SIG-M5 treated with dmso at 0.1 percent for 504 hours (cell line): ENCODE measurements at regions not wholly inside any gene's neighbourhood (a gene's known extent, or its start where the extent isn't known, plus 50 kb on each side); places are given as distances from the start of the nearest gene placed in this dataset.
"Not testable (repeated sequence)": the region's sequence is repeated elsewhere in the genome, so short reads cannot be mapped to it uniquely, and the experiment has no call there.

Experiments
- DNase-seq: peaks from one replicate; lab custom pipeline; 2025; ENCODE audit not compliant: unreplicated experiment; lab: John Stamatoyannopoulos, UW

DNA sequence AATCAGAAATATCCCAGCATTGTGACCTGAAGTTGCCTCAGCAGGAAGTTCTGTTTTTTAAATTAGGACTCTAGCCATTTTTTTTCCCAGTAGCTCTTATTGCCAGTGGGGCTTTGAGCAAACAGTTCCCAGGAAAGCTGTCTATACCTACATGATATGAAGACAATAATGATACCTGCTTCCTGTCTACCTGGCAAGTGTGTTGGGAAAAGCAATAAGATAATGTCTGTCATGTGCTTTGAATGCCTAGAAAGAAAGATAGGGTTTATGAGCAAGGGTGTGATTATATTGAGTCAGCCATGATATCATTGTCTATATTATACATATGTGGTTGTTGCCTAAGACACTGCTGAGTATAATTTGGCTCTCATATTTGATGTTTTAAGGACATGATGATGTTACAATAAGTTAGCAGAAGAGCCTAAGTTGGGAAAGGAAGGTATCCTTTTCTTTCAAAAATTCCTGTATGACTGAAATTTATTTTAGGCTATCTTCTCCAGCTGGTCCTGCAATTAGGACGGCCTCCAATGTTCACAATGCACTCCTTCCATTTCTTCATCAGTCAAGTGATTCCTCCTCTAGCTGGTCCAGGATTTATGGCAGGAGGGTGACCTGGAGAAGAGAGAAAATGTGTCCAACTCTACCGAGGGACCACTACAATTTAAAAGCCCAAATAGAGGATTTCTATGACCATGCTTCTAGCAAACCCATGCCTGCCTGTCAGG, 99.6 kb upstream of the CDC42BPA start:
- DNase-seq: no peak

DNA sequence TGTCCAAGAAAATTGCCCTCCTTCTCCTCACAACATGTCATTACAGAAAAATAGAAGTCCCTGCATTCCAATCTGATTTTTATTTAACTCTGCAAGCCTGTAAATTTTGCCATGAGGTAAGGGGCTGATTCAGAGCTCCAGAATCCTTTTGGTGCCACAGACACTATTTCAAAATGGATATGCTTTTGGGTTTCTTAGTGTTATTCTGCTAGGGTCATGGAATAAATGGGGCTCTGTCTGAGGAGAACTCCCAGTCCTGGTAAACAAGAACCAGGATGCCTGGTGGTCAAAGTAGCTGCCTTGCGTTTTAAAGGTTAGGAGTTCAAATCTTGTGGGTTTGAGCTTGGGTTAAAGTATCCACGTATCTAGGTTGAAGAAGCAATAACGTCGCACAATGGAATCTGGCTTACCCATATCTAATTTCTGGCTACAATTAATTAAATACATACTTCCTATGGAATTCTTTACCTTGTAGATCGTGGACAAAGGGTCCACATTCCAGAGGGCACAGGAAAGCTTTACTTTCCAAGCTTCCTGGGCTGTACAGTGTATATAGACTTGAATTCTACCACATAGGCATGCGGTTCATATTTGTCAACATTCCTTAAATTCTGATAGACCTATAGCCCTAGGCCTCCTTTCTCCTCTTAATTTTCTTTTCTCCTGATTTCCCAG, 98.0 kb upstream of the CDC42BPA start:
- no peak for DNase-seq

DNA sequence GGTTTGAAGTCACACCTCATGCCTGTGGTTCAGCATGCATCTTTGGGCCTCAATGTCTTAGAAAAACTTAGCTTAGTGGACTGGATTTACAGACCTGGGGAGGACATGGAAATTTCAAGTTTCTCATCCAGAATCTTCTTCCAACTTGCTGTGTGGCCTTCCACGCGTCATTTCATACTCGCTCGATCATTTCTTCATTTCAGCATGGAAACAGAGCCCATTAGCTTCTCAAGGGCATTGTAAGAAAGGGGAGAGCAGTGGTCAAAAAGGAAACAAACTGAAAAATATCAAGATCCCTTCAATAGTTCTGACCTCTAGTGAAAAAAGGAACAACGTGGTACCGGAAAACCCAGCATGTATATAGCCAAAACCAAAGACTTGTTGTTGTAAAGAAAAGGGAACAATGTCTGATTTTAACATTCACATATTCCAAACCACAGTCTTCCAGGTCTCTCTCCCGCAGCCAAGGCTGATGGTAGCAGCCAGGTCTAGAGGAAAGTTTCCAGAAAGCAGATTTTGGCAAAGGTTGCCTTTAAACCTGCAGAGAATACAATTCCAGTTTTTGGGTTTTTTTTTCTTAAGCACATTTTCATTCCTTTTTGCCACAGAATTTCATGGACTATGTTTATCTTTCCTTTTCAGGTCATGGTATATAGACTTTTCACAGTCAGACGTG, 97.0 kb upstream of the CDC42BPA start:
- no peak for DNase-seq

DNA sequence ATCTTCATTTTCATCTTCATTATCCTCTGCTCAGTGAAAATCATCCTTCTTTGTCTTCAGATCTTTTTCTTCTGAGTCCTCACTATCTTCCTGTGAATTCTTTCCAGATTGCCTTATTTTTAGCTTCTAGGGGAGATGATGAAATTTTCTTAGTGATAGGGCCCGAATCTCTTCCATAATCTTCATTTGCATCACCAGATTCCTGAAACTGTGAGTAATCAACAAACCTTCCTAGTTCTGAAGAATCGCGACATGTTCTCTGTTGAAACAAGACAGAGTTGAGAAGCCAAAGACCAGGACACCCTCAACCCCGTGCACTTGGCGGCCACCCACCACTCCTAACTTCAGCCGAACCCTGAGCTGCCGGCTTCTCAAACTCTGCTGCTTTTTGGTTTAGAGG, 92.8 kb upstream of the CDC42BPA start:
- DNase-seq: no peak

DNA sequence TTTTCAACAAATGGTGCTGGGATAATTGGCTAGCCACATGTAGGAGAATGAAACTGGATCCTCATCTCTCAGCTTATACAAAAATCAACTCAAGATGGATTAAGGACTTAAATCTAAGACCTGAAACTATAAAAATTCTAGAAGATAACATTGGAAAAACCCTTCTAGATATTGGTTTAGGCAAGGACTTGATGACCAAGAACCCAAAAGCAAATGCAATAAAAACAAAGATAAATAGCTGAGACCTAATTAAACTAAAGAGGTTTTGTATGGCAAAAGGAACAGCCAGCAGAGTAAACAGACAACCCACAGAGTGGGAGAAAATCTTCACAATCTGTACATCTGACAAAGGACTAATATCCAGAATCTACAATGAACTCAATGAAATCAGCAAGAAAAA, 88.0 kb upstream of the CDC42BPA start:
- not testable (repeated sequence) for DNase-seq

DNA sequence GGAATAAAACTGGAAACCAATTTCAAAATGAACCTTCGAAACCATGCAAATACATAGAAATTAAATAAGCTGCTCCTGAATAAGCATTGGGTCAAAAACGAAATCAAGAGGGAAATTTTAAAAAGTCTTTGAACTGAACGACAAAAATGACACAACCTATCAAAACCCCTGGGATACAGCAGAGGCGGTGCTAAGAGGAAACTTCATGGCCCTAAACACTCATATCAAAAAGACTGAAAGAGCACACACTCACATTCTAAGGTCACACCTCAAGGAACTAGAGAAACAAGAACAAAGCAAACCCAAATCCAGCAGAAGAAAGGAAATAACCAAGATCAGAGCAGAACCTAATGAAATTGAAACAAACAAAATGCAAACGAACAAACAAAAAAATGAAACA, 85.2 kb upstream of the CDC42BPA start:
- DNase-seq: no peak

DNA sequence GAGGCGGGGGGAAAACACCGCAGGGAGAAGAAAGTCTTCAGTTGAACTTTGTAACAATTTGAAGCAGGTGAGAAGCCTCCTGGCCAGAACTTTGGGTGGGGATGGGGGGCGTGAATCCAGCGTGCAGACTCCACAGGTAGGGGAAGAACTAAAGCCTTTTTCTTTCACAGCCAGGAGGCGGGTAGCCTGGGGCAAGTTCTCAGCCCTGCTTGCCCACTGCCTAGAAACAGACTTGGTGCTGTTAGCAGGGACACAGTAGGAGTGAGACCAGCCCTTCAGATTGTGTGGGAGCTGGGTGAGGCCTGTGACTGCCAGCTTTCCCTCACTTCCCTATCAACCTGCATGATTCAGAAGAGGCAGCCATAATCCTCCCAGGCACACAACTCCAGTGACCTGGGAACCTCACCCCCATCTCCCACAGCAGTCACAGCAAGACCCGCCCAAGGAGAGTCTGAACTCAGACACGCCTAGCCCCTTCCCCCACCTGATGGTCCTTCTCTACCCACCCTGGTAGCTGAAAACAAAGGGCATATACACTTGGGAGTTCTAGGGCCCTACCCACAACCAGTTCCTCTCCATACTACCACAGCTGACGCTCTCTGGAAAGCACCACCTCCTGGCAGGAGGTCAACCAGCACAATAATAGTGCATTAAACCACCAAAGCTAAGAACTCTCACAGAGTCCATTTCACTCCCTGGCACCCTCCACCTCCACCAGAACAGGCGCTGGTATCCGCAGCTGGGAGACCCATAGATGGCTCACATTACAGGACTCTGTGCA, 83.5 kb upstream of the CDC42BPA start:
- no peak for DNase-seq

- no peak for DNase-seq
These were observed 80.9 kb upstream of the CDC42BPA start for GRCh38 chr1:227399152-227399730.

GRCh38 chr1:227397354-227397978, 79.2 kb upstream of the CDC42BPA start:
- DNase-seq: no peak

DNA sequence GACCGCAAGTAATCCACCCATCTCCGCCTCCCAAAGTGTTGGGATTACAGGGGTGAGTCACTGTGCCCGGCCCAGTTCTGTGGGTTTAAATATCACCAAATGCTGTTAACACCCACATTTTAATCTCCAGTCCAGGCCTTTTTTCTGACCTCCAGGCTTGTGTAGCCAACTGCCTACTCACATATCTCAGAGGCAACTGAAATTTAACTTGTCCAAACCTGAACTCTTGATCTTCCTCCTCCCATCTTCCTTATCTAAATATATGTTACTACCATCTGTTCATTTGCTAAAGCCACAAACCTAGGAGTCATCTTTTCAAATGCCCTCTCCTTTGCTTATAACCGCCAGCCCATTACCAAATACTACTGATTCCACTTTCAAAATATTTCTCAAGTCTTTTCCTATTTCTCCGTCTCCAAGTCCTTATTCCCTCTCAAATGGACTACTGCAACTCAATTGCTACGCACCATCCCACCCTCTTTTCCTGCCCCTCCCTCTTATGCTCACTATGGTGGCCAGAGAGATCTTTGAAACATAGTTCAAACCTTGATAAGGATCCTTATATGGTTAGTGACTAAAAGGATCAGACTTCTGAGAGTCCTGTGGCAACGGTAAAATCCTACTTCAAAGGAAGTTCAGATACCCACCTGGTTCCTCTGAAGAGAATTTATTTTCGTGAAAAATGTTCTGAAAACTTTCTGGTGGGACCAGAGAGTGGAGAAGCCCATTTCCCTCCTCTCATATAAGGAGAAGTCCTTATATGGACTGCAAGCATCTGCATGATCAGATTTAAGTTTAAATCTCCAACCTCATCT, 78.5 kb upstream of the CDC42BPA start:
- DNase-seq: no peak

DNA sequence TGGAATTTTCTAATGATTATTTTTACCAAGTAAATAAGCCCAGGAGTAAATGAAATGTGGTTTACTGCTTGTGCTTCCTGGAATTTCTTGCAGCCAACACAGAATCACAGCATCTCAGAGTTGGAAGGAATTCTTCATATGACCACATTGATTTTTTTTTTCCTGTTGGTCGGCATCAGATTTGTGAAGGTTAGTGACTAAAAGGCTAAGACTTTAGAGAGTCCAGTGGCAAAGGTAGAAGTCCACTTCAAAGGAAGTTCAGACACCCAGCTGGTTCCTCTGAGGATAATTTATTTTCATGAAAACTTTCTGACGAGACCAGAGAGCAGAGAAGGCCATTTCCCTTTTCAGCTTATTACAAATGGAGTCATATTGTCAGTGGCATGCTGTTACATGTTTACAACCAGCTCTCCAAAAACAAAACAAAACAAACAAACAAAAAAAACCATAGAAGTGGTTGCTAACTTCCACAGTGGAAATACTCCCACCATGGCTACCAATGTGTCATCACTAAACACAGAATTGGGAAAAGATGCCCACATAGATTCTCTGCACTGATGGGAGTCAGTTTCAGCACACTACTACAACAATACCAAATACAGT, 77.2 kb upstream of the CDC42BPA start:
- no peak for DNase-seq

- DNase-seq: no peak
These were observed 74.9 kb upstream of the CDC42BPA start for GRCh38 chr1:227392984-227393764.

- DNase-seq: no peak
These were observed 73.6 kb upstream of the CDC42BPA start for GRCh38 chr1:227391879-227392278.

- no peak for DNase-seq
These were observed 72.9 kb upstream of the CDC42BPA start for GRCh38 chr1:227391211-227391610.

DNA sequence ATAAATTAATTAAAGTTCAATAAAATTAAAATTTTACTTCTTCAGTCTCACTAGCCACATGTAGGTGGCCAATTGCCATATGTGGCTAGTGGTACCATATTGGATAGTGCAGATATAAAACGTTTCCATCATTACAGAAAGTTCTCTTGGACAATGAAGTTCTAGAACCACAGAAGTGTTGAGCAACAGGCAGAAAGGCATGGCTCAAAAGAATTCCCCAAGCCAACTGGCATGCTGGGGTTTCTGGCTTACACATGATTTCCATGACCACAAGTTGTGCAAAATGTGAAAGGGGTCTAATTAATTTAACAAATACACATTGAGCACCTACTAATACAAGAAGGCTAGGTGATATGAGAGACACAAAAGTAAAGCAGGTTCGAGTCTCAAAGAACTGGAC, 72.2 kb upstream of the CDC42BPA start:
- no peak for DNase-seq

DNA sequence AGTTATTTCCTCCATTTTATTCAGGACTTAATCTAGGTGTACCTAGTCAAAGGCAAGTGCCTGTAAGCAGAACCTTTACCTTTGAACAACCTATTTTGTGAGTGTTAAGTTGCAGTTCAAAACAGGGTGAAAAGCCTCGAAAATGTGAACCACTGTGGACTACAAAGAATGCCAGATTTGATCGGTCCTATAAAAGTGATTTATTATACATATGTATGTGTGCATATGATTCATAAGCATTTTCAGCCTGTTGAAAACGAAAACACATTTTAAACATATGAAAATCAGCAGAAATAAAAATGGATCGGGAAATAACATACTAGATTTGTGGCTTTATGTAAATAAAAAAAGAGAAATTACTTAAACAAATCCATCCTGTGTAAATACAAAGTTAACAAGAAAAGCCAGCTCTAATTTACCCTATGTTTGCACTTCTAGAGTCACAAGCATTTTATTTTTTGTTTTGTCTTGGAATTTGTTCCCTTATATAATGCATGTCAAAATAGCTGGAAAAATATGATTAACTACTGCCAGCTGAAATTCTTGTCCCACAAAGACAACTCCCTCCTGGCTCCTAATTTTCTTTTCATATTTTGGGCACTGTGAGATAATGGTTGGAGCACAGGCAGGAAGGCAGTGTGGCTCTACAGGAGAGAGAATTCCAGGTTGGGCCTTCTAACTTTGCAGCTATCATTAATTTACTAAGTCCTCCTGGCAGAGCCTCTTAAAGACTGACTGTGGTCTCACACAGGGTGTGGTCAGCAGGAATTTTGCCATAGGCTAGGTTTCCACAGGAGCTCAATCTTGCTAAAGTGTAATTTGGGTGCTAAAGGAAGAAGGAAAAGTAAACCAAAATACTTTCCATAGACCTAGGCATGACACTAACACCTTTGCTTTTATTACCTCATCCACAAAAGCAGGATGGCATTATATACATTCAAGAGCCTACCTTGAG, 70.2 kb upstream of the CDC42BPA start:
- DNase-seq: no peak

GRCh38 chr1:227379555-227379892, 61.2 kb upstream of the CDC42BPA start:
- no peak for DNase-seq
